H1 (cell line): ENCODE measurements at regions not wholly inside any gene's neighbourhood (a gene's known extent, or its start where the extent isn't known, plus 50 kb on each side); places are given as distances from the start of the nearest gene placed in this dataset.

Experiments
- CTCF ChIA-PET: fragments of 300-600 bp; sonication (Branson Sonifier 250); formaldehyde crosslinking; loops from one replicate; lab custom pipeline; 2021; ENCODE audit not compliant: partially characterized antibody; lab: Charles Lee
- POLR2A ChIA-PET: fragments of 300-600 bp; sonication (Branson Sonifier 250); formaldehyde crosslinking; loops from one replicate; lab custom pipeline; 2021; ENCODE audit warnings: inconsistent platforms; ENCODE audit not compliant: partially characterized antibody; lab: Charles Lee
- DNase-seq, 2 experiments: peaks; one replicate each; pipeline versions ENCODE4 v3.0.0 to v3.0.0-alpha.2; 2010 to 2022; ENCODE audit warnings: low spot score in 2 of 2, low read depth in 1 of 2, mixed read lengths in 1 of 2
- FAIRE-seq: peaks from 2 replicates; lab custom pipeline; 2011; peaks lifted over from hg19 to GRCh38; lab: Jason Lieb, UNC
- H2AFZ ChIP-seq: 2 replicates; pipeline ENCODE4 v1.8.1; 2012; ENCODE audit warnings: low read length, inconsistent platforms
- H2AK5ac ChIP-seq: 2 replicates; pipeline ENCODE4 v1.6.1; 2013; ENCODE audit warnings: low read depth, low read length
- H2BK120ac ChIP-seq: replicated peaks from 2 replicates; pipeline ENCODE3; 2013; ENCODE audit warnings: low read depth, low read length, inconsistent platforms
- H2BK12ac ChIP-seq: 2 replicates; pipeline ENCODE4 v1.6.1; 2013; ENCODE audit warnings: low read depth, low read length
- H2BK15ac ChIP-seq: 2 replicates; pipeline ENCODE4 v1.6.1; 2013; ENCODE audit warnings: low read length
- H2BK20ac ChIP-seq: 2 replicates; pipeline ENCODE4 v1.6.1; 2013; ENCODE audit warnings: low read length
- H2BK5ac ChIP-seq: 2 replicates; pipeline ENCODE4 v1.6.1; 2013; ENCODE audit warnings: low read depth, low read length
- H3K14ac ChIP-seq: 2 replicates; pipeline ENCODE4 v1.6.1; 2013; ENCODE audit warnings: inconsistent platforms; ENCODE audit not compliant: insufficient read length
- H3K18ac ChIP-seq: 2 replicates; pipeline ENCODE4 v1.6.1; 2013; ENCODE audit warnings: low read length; ENCODE audit errors: extremely low read depth
- H3K23ac ChIP-seq: 2 replicates; pipeline ENCODE4 v1.6.1; 2013; ENCODE audit warnings: inconsistent platforms; ENCODE audit not compliant: insufficient read length
- H3K23me2 ChIP-seq: 2 replicates; pipeline ENCODE4 v1.6.1; 2013; ENCODE audit warnings: low read depth, low read length
- H3K27ac ChIP-seq: 2 replicates; pipeline ENCODE4 v1.6.1; 2011; ENCODE audit warnings: low read depth, low read length, inconsistent platforms
- H3K27me3 ChIP-seq, 4 experiments: replicated peaks in 1 of 4; 1 replicate in 1 of 4; 2 replicates in 3 of 4; pipeline versions ENCODE4 v1.6.1 to v1.8.1; 2011 to 2013; ENCODE audit warnings: low read length in 3 of 4, mild to moderate bottlenecking in 3 of 4, inconsistent platforms in 2 of 4, mixed read lengths in 2 of 4, moderate library complexity in 1 of 4; ENCODE audit not compliant: control insufficient read depth in 3 of 4, insufficient read depth in 3 of 4; ENCODE audit errors: extremely low read depth in 1 of 4
- H3K36me3 ChIP-seq, 4 experiments: 2 replicates each; pipeline versions ENCODE4 v1.6.1 to v1.8.1; 2011 to 2013; ENCODE audit warnings: mild to moderate bottlenecking in 4 of 4, low read length in 3 of 4, moderate library complexity in 2 of 4, control low read depth in 1 of 4, inconsistent platforms in 1 of 4; ENCODE audit not compliant: insufficient read depth in 4 of 4, control insufficient read depth in 2 of 4
- H3K4ac ChIP-seq: replicated peaks from 2 replicates; pipeline ENCODE3; 2013; ENCODE audit warnings: low read length, low read depth, mixed read lengths, inconsistent platforms; ENCODE audit not compliant: insufficient read length
- H3K4me1 ChIP-seq, 4 experiments: replicated peaks in 1 of 4; 1 replicate in 1 of 4; 2 replicates in 3 of 4; pipeline versions ENCODE4 v1.6.1 to v1.8.1; 2011 to 2013; ENCODE audit warnings: low read length in 3 of 4, inconsistent platforms in 2 of 4, mixed read lengths in 1 of 4; ENCODE audit not compliant: insufficient read depth in 4 of 4, control insufficient read depth in 3 of 4
- H3K4me2 ChIP-seq, 2 experiments: 2 replicates each; pipeline versions ENCODE4 v1.6.1 to v1.8.1; 2011 to 2013; ENCODE audit warnings: low read depth in 2 of 2, low read length in 2 of 2, control low read depth in 1 of 2, inconsistent platforms in 1 of 2, mild to moderate bottlenecking in 1 of 2; ENCODE audit not compliant: insufficient read depth in 1 of 2
- H3K4me3 ChIP-seq, 4 experiments: fragments of 200-600, 300-600 bp in 1 of 4; sonication (generic), shearing (Covaris generic), sonication (Bioruptor Twin) in 1 of 4; 2 replicates each; pipeline versions ENCODE4 v1.5.1 to v1.8.1; 2011 to 2016; ENCODE audit warnings: low read length in 4 of 4, low read depth in 3 of 4, control low read depth in 2 of 4, inconsistent platforms in 2 of 4, mild to moderate bottlenecking in 2 of 4, mixed read lengths in 1 of 4, moderate library complexity in 1 of 4; ENCODE audit not compliant: insufficient read depth in 2 of 4; ENCODE audit errors: extremely low read depth in 1 of 4
- H3K56ac ChIP-seq: replicated peaks from 2 replicates; pipeline ENCODE3; 2013; ENCODE audit warnings: low read depth, mild to moderate bottlenecking, mixed read lengths, low read length, inconsistent platforms; ENCODE audit not compliant: insufficient read length
- H3K79me1 ChIP-seq: 2 replicates; pipeline ENCODE4 v1.6.1; 2013; ENCODE audit warnings: low read depth, low read length, control low read depth
- H3K79me2 ChIP-seq, 2 experiments: 2 replicates each; pipeline versions ENCODE4 v1.6.1 to v1.8.1; 2012 to 2013; ENCODE audit warnings: low read length in 2 of 2, mild to moderate bottlenecking in 2 of 2, inconsistent platforms in 1 of 2; ENCODE audit not compliant: insufficient read depth in 2 of 2, control insufficient read depth in 1 of 2
- H3K9ac ChIP-seq, 4 experiments: replicated peaks in 1 of 4; 1 replicate in 1 of 4; 2 replicates in 3 of 4; pipeline versions ENCODE4 v1.6.1 to v1.8.1; 2011 to 2013; ENCODE audit warnings: low read depth in 3 of 4, low read length in 3 of 4, control low read depth in 2 of 4, mild to moderate bottlenecking in 2 of 4, moderate library complexity in 2 of 4, inconsistent platforms in 1 of 4; ENCODE audit errors: extremely low read depth in 1 of 4
- H3K9me3 ChIP-seq, 2 experiments: 2 replicates each; pipeline versions ENCODE4 v1.6.1 to v1.8.1; 2012 to 2013; ENCODE audit warnings: mild to moderate bottlenecking in 2 of 2, moderate library complexity in 2 of 2, control low read depth in 1 of 2, inconsistent platforms in 1 of 2, low read depth in 1 of 2, low read length in 1 of 2, mixed read lengths in 1 of 2; ENCODE audit not compliant: insufficient read depth in 2 of 2
- H4K20me1 ChIP-seq, 2 experiments: replicated peaks in 1 of 2; 2 replicates each; pipeline versions ENCODE3 to v1.8.1; 2011 to 2013; ENCODE audit warnings: inconsistent platforms in 2 of 2, low read length in 2 of 2, mild to moderate bottlenecking in 1 of 2; ENCODE audit not compliant: insufficient read depth in 2 of 2, control insufficient read depth in 1 of 2
- H4K5ac ChIP-seq: 2 replicates; pipeline ENCODE4 v1.6.1; 2013; ENCODE audit warnings: low read length, low read depth, mixed read lengths, inconsistent platforms; ENCODE audit not compliant: insufficient read length
- H4K8ac ChIP-seq: 2 replicates; pipeline ENCODE4 v1.8.0; 2013; ENCODE audit warnings: mild to moderate bottlenecking, moderate library complexity, low read length, inconsistent platforms; ENCODE audit not compliant: insufficient read depth; ENCODE audit errors: extremely low read depth
- H4K91ac ChIP-seq: replicated peaks from 2 replicates; pipeline ENCODE3; 2013; ENCODE audit warnings: low read length, mixed read lengths, inconsistent platforms; ENCODE audit not compliant: insufficient read length
- BACH1 ChIP-seq: IDR thresholded peaks from 2 replicates; pipeline ENCODE4 v1.6.1; 2012; ENCODE audit warnings: low read length, improper control_type of control experiment
- CBX5 ChIP-seq: fragments of 300-800, 300-1000 bp; sonication (generic); IDR thresholded peaks from 2 replicates; pipeline ENCODE4 v1.7.1; 2016; ENCODE audit warnings: antibody characterized with exemption, low read length, low read depth
- KDM5A ChIP-seq: fragments of 200-600 bp; IDR thresholded peaks from 2 replicates; pipeline ENCODE4 v1.7.1; 2012; ENCODE audit warnings: mild to moderate bottlenecking, low read length, inconsistent platforms, mixed read lengths
- NANOG ChIP-seq: IDR thresholded peaks from 2 replicates; pipeline ENCODE4 v1.6.1; 2011; ENCODE audit warnings: low read length, low read depth, mild to moderate bottlenecking, inconsistent platforms; ENCODE audit not compliant: insufficient read depth, poor library complexity, severe bottlenecking
- PHF8 ChIP-seq: fragments of 200-600 bp; sonication (generic); conservative IDR thresholded peaks from 2 replicates; pipeline ENCODE4 v1.7.1; 2012; ENCODE audit warnings: low read depth, mild to moderate bottlenecking, inconsistent platforms, low read length, moderate library complexity
- SIN3A ChIP-seq, 2 experiments: IDR thresholded peaks in 1 of 2; conservative IDR thresholded peaks in 1 of 2; 2 replicates each; pipeline ENCODE4 v1.6.1; 2011 to 2012; ENCODE audit warnings: low read length in 2 of 2, improper control_type of control experiment in 1 of 2, low read depth in 1 of 2, mild to moderate bottlenecking in 1 of 2
- WGBS, 2 experiments: shearing (Covaris generic) in 1 of 2; methylation state at CpG; one replicate each; pipeline versions ENCODE4 v1.1.6 to v1.1.7; 2013 to 2015; ENCODE audit warnings: low lambda C conversion rate in 2 of 2, mixed read lengths in 2 of 2, inconsistent platforms in 1 of 2, low coverage in 1 of 2, missing lambda C conversion rate in 1 of 2; ENCODE audit not compliant: insufficient replicate concordance in 2 of 2, insufficient coverage in 1 of 2, insufficient read length in 1 of 2; ENCODE audit errors: extremely low coverage in 1 of 2, missing lambda C conversion rate in 1 of 2; 5-methylcytosine and 5-hydroxymethylcytosine counted together

- WGBS, 2 experiments = 74% methylated on average over 4 of the region's 4 CpGs; no CpG with 5 or more reads in 1 of the 2 experiments
- H3K79me2 ChIP-seq = no peaks in the 10 kb centered on the region
- TF ChIP-seq SIN3A (conservative IDR thresholded peaks at IDR 0.05 in 1 of 2, IDR thresholded peaks at IDR 0.05 in 1 of 2; ENCODE audit: low read depth in 1 of 2, low read length in 2 of 2) (no peak), CBX5 (no peak), BACH1 (no peak), KDM5A (no peak), NANOG (no peak), PHF8 (no peak)
These were observed 312.1 kb downstream of the HTR1B start for GRCh38 chr6:77151241-77151640.

More at GRCh38 chr6:77151241-77151640, 312.1 kb downstream of the HTR1B start:
- Histone ChIP-seq H4K8ac (no peak overlapping the region), H4K20me1 (no peaks in the 10 kb centered on the region), H3K4me1 (no peaks in the 10 kb centered on the region), H3K23me2 (no peaks in the 10 kb centered on the region), H2BK20ac (no peak overlapping the region), H3K18ac (no peak overlapping the region), H2BK15ac (no peak overlapping the region), H3K9me3 (no peaks in the 10 kb centered on the region), H4K91ac (no peak overlapping the region), H3K14ac (no peak overlapping the region), H4K5ac (no peak overlapping the region), H3K23ac (no peak overlapping the region), H2BK120ac (no peak overlapping the region), H3K4me2 (no peak overlapping the region), H2BK12ac (no peak overlapping the region), H3K4ac (no peak overlapping the region), H2AFZ (no peak overlapping the region), H3K27me3 (no peaks in the 10 kb centered on the region), H3K27ac (no peak overlapping the region), H3K9ac (no peak overlapping the region), H3K79me1 (no peaks in the 10 kb centered on the region), H2BK5ac (no peak overlapping the region), H3K36me3 (no peaks in the 10 kb centered on the region), H2AK5ac (no peak overlapping the region), H3K4me3 (no peak overlapping the region), H3K56ac (no peak overlapping the region)
- ChIA-PET POLR2A (no interaction called here), CTCF (interaction anchor here (1.6 kb wide), 1 partner anchor 22 kb away, joined by 3 read pairs; no protein-coding TSS in a partner anchor)
- no peak for FAIRE-seq
- DNase-seq = no peak
